ENCODE measurements at regions not wholly inside any gene's neighbourhood (a gene's known extent, or its start where the extent isn't known, plus 50 kb on each side); places are given as distances from the start of the nearest gene placed in this dataset.

DNA sequence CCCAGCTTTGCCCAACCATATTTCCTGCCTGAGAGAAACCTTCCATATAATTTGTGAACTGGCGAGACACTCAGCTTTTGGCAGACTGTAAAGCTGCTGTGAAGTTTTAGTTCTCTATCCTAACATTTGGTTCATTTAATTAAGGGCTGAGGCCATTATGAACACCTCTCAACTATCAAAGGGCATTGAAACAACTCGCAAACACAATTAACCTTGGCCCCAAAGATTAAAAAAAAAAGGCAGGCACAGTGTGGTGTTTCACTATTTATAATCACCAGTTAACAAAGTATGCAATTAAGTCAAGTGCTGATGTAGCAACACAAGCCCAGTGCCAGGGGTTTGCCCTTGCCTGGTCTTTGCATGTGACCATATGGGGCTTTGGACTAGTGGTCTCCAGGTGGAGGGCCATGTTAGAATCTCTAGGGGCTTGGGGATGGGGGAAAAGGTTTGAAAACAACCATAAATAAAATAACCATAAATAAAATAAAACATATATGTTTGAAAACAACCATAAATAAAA, 297.6 kb upstream of the SKOR2 start:
- TF ChIP-seq, protein P1, sequence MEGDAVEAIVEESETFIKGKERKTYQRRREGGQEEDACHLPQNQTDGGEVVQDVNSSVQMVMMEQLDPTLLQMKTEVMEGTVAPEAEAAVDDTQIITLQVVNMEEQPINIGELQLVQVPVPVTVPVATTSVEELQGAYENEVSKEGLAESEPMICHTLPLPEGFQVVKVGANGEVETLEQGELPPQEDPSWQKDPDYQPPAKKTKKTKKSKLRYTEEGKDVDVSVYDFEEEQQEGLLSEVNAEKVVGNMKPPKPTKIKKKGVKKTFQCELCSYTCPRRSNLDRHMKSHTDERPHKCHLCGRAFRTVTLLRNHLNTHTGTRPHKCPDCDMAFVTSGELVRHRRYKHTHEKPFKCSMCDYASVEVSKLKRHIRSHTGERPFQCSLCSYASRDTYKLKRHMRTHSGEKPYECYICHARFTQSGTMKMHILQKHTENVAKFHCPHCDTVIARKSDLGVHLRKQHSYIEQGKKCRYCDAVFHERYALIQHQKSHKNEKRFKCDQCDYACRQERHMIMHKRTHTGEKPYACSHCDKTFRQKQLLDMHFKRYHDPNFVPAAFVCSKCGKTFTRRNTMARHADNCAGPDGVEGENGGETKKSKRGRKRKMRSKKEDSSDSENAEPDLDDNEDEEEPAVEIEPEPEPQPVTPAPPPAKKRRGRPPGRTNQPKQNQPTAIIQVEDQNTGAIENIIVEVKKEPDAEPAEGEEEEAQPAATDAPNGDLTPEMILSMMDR (IDR thresholded peaks at IDR 0.05): no peak
- TF ChIP-seq RFX5 (IDR thresholded peaks at IDR 0.05) (no peak), NFE2L2 (conservative IDR thresholded peaks at IDR 0.05; ENCODE audit: low read length) (no peak), FOSL2 (IDR thresholded peaks at IDR 0.05) (no peak), FOSL2 (CRISPR knock-in tag; IDR thresholded peaks at IDR 0.05) (no peak), PBX3 (IDR thresholded peaks at IDR 0.05) (no peak)
- TF ChIP-seq, protein P2, sequence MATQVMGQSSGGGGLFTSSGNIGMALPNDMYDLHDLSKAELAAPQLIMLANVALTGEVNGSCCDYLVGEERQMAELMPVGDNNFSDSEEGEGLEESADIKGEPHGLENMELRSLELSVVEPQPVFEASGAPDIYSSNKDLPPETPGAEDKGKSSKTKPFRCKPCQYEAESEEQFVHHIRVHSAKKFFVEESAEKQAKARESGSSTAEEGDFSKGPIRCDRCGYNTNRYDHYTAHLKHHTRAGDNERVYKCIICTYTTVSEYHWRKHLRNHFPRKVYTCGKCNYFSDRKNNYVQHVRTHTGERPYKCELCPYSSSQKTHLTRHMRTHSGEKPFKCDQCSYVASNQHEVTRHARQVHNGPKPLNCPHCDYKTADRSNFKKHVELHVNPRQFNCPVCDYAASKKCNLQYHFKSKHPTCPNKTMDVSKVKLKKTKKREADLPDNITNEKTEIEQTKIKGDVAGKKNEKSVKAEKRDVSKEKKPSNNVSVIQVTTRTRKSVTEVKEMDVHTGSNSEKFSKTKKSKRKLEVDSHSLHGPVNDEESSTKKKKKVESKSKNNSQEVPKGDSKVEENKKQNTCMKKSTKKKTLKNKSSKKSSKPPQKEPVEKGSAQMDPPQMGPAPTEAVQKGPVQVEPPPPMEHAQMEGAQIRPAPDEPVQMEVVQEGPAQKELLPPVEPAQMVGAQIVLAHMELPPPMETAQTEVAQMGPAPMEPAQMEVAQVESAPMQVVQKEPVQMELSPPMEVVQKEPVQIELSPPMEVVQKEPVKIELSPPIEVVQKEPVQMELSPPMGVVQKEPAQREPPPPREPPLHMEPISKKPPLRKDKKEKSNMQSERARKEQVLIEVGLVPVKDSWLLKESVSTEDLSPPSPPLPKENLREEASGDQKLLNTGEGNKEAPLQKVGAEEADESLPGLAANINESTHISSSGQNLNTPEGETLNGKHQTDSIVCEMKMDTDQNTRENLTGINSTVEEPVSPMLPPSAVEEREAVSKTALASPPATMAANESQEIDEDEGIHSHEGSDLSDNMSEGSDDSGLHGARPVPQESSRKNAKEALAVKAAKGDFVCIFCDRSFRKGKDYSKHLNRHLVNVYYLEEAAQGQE (IDR thresholded peaks at IDR 0.05): no peak

Data from A549 (cell line).